MCF 10A (cell line): ENCODE measurements at regions not wholly inside any gene's neighbourhood (a gene's known extent, or its start where the extent isn't known, plus 50 kb on each side); places are given as distances from the start of the nearest gene placed in this dataset.
A peak's percentile ranks its signal among the peaks of the same experiment; 100 is the strongest.

Experiments used
- BruUV-seq: library from RNA; stranded (reverse); fragments of 400-500 nt; replicated peaks from 2 replicates; lab custom pipeline; 2021; lab: Mats Ljungman, UMichigan
- CTCF ChIA-PET: fragments of 300-600 bp; sonication (Branson Sonifier 250); formaldehyde crosslinking; extraction: SDS; loops from one replicate; lab custom pipeline; 2021; ENCODE audit warnings: antibody characterized with exemption, inconsistent platforms; lab: Yijun Ruan, JAX
- POLR2A ChIA-PET: fragments of 300-600, 350-650 bp; sonication (Branson Sonifier 250); formaldehyde crosslinking; extraction: SDS; loops from one replicate; lab custom pipeline; 2020; ENCODE audit warnings: antibody characterized with exemption, inconsistent platforms; lab: Yijun Ruan, JAX
- DNase-seq: peaks from one replicate; pipeline ENCODE4 v3.0.0-alpha.2; 2018; ENCODE audit not compliant: unreplicated experiment
- H3K27ac Mint-ChIP-seq: one replicate; pipeline ENCODE4 v1.8.0; 2022; ENCODE audit warnings: mild to moderate bottlenecking, low read depth, mixed read lengths; ENCODE audit not compliant: unreplicated experiment
- H3K27me3 Mint-ChIP-seq: one replicate; pipeline ENCODE4 v1.8.0; 2022; ENCODE audit warnings: mixed read lengths; ENCODE audit not compliant: insufficient read depth, unreplicated experiment
- H3K36me3 Mint-ChIP-seq: one replicate; pipeline ENCODE4 v1.8.0; 2022; ENCODE audit warnings: mild to moderate bottlenecking, moderate library complexity, mixed read lengths; ENCODE audit not compliant: insufficient read depth, unreplicated experiment
- H3K4me1 Mint-ChIP-seq: one replicate; pipeline ENCODE4 v1.8.0; 2022; ENCODE audit warnings: mixed read lengths; ENCODE audit not compliant: insufficient read depth, unreplicated experiment
- H3K4me3 Mint-ChIP-seq: one replicate; pipeline ENCODE4 v1.8.0; 2022; ENCODE audit warnings: mild to moderate bottlenecking, moderate library complexity, mixed read lengths; ENCODE audit not compliant: unreplicated experiment
- H3K9me3 Mint-ChIP-seq: one replicate; pipeline ENCODE4 v1.8.0; 2022; ENCODE audit warnings: mixed read lengths; ENCODE audit not compliant: unreplicated experiment
- CTCF ChIP-seq: fragments of 200-600 bp; IDR thresholded peaks from one replicate; pipeline ENCODE4 v1.8.0; 2022; ENCODE audit warnings: antibody characterized with exemption, mild to moderate bottlenecking; ENCODE audit not compliant: unreplicated experiment
- intact Hi-C: fragments of 100-400 bp; cut with micrococcal nuclease; formaldehyde crosslinking; loops from 2 replicates; pipeline ENCODE4 v1.14.1; 2022

- no peak for TF ChIP-seq CTCF
- ChIA-PET POLR2A (interaction anchor here (0.7 kb wide), 1 partner anchor 229 kb away, joined by 3 read pairs; no protein-coding TSS in a partner anchor), CTCF (interaction anchor here (0.7 kb wide), 1 partner anchor 9 kb away, joined by 3 read pairs; no protein-coding TSS in a partner anchor)
- H3K36me3 Mint-ChIP-seq, result no peaks in the 10 kb centered on the region
- intact Hi-C loops, result no loop called here
- BruUV-seq, result no TSS peak
- H3K4me1 Mint-ChIP-seq, result peaks cover 4% of the 10 kb centered on the region
- no peak overlapping the region for H3K4me3 Mint-ChIP-seq
- H3K27ac Mint-ChIP-seq, result no peak overlapping the region
- DNase-seq, result no peak
- no peaks in the 10 kb centered on the region for H3K9me3 Mint-ChIP-seq
- peaks cover 88% of the 10 kb centered on the region for H3K27me3 Mint-ChIP-seq
These were observed 106.6 kb upstream of the ATP6AP2 start for GRCh38 chrX:40474205-40474626.

- CTCF ChIA-PET, result interaction anchor here (0.6 to 0.7 kb wide), 2 partner anchors 11 to 658 kb away, joined by 3 read pairs; no protein-coding TSS in a partner anchor
- peaks cover 88% of the 10 kb centered on the region for H3K27me3 Mint-ChIP-seq
- no peak for DNase-seq
- no peak overlapping the region for H3K27ac Mint-ChIP-seq
- POLR2A ChIA-PET, result interaction anchor here (0.7 kb wide), 1 partner anchor 228 kb away, joined by 3 read pairs; no protein-coding TSS in a partner anchor
- H3K4me1 Mint-ChIP-seq, result peaks cover 4% of the 10 kb centered on the region
- no TSS peak for BruUV-seq
- no peaks in the 10 kb centered on the region for H3K9me3 Mint-ChIP-seq
- intact Hi-C loops, result no loop called here
- no peaks in the 10 kb centered on the region for H3K36me3 Mint-ChIP-seq
- no peak for TF ChIP-seq CTCF
- H3K4me3 Mint-ChIP-seq, result no peak overlapping the region
These were observed 107.1 kb upstream of the ATP6AP2 start for GRCh38 chrX:40473460-40474204.

GRCh38 chrX:40471965-40472648 is 108.7 kb upstream of the ATP6AP2 start:
- H3K36me3 Mint-ChIP-seq, result no peaks in the 10 kb centered on the region
- ChIA-PET POLR2A (no interaction called here), CTCF (interaction anchor here (0.7 kb wide), 1 partner anchor 20 kb away, joined by 3 read pairs; no protein-coding TSS in a partner anchor)
- BruUV-seq, result no TSS peak
- H3K27ac Mint-ChIP-seq, result no peak overlapping the region
- intact Hi-C loops, result no loop called here
- no peak for TF ChIP-seq CTCF
- peak; percentile 25 for DNase-seq
- H3K27me3 Mint-ChIP-seq, result peaks cover 96% of the 10 kb centered on the region
- H3K4me1 Mint-ChIP-seq, result peaks cover 4% of the 10 kb centered on the region
- H3K9me3 Mint-ChIP-seq, result no peaks in the 10 kb centered on the region
- no peak overlapping the region for H3K4me3 Mint-ChIP-seq

GRCh38 chrX:40470830-40471429 is 109.8 kb upstream of the ATP6AP2 start:
- ChIA-PET POLR2A (no interaction called here), CTCF (interaction anchor here (0.5 to 0.7 kb wide), 2 partner anchors 909 to 1252 kb away, joined by 3 read pairs; no protein-coding TSS in a partner anchor)
- Mint-ChIP-seq H3K9me3 (no peaks in the 10 kb centered on the region), H3K36me3 (no peaks in the 10 kb centered on the region), H3K4me3 (no peak overlapping the region), H3K27me3 (peaks cover 96% of the 10 kb centered on the region), H3K4me1 (peaks cover 4% of the 10 kb centered on the region), H3K27ac (no peak overlapping the region)
- intact Hi-C loops, result no loop called here
- TF ChIP-seq CTCF, result no peak
- peak; percentile 16 for DNase-seq
- BruUV-seq, result no TSS peak
